ENCODE measurements at regions not wholly inside any gene's neighbourhood (a gene's known extent, or its start where the extent isn't known, plus 50 kb on each side); places are given as distances from the start of the nearest gene placed in this dataset.
A peak's percentile ranks its signal among the peaks of the same experiment; 100 is the strongest.
"Not testable (repeated sequence)": the region's sequence is repeated elsewhere in the genome, so short reads cannot be mapped to it uniquely, and the experiment has no call there.

DNA sequence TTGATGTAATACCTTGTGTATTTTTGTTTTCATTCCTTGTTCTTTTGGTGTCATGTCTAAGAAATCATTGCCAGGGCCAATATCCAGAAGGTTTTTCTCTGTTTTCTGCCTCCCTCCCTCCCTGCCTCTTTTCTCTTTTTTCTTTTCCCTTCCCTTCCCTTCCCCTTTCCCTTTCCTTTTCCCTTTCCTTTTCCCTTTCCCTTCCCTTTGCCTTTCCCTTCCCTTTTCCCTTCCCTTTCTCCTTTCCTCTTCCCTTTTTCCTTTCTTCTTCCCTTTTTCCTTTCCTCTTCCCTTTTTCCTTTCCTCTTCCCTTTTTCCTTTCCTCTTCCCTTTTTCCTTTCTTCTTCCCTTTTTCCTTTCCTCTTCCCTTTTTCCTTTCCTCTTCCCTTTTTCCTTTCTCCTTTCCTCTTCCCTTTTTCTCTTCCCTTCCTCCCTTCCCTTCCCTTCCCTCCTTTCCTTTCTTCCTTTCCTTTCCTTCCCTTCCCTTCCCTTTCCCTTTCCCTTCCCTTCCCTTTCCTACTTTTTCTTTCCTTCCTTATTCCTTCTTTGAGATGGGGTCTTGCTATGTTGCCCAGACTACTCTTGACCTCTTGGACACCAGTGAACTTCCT, 646.1 kb downstream of the RAPGEF2 start:
- DNase-seq, result no peak

DNA sequence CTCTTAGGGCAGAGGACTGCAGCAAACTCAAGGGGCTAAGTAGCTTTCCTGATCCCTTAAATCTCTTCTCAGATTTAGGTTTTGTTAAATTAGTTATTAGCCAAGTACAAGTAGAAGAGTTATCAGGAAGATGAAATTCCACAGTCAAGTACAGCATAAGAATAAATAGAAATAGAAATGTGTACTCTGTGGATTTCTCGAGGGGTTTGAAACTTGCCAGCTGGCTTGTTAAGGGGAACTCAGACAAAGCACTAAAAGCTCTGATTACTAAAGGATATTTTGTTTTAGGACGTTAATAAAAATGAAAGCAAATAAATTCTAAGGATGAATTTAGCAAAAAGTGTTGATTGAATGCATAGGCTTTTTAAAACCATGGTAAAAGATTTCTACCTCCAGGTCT, 654.6 kb downstream of the RAPGEF2 start:
- DNase-seq, result no peak

DNA sequence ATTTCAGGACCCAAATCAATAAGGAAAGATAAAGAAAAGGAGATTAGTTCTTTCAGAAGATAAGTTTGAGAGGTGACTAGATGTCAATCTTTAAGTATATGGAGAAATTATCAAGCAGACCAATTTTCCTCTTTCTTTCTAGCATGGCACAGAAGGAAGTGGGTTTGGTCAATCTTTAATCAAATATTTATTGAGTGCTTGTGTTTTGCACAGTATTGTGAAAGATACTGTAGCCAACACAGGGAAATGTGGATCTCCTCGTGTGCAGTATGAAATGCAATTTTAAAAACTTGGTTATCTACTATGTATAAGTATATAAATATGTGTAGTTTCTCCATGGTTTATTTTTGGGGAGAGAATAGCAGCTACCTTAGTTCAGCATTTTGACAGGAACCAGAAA, 655.2 kb downstream of the RAPGEF2 start:
- DNase-seq, result no peak

GRCh38 chr4:159762672-159763071, 659.8 kb downstream of the RAPGEF2 start:
- no peak for DNase-seq

DNA sequence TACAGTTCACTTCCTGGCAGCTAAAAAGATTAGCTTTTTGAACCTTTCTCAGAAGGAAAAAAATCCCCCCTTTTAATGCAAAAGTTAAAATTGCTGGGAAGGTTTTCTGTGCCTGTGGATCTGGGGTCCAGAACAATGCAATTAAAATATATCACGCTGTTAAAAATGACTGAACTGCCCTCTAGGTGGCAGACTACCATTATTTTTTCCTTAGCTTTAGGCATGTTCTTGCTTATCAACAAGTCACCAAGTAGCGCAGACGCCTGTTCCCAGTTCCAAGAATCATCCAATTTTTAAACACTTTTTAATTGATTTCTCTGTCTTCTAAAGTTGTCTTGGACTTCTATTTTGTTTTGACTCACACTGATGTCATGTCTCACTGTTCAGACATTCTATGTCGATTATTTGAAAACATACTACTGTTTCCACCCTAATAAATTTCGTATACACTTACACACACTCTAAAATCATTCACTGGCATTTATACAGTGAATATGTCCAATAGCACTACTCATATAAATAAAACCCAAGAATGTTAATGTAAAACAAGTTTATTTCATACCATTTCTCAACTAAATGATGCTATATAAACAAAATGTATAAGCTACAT, 661.6 kb downstream of the RAPGEF2 start:
- peak; percentile 76 for DNase-seq

- no peak for DNase-seq
These were observed 662.5 kb downstream of the RAPGEF2 start for GRCh38 chr4:159765382-159765781.

- DNase-seq, result no peak
These were observed 663.4 kb downstream of the RAPGEF2 start for GRCh38 chr4:159766241-159766640.

- DNase-seq, result no peak
These were observed 664.5 kb downstream of the RAPGEF2 start for GRCh38 chr4:159767406-159767805.

GRCh38 chr4:159768016-159768415, 665.1 kb downstream of the RAPGEF2 start:
- no peak for DNase-seq

DNA sequence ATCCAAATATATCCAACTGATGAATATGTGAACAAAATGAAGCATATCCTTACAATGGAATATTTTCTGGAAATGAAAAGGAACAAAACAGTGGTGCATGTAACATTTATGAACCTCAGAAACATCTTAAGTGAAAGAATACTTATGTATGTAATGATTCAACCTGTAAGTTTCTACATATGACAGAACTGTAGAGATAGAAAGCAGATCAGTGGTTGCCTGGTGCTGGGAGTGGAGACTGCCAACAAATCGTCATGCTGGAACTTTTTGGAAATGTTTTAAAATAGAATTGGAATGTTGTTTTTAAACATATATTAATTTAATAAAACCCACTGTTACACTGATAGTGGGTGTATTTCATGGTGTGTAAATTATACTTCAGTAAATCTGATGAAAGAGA, 667.5 kb downstream of the RAPGEF2 start:
- no peak for DNase-seq

DNA sequence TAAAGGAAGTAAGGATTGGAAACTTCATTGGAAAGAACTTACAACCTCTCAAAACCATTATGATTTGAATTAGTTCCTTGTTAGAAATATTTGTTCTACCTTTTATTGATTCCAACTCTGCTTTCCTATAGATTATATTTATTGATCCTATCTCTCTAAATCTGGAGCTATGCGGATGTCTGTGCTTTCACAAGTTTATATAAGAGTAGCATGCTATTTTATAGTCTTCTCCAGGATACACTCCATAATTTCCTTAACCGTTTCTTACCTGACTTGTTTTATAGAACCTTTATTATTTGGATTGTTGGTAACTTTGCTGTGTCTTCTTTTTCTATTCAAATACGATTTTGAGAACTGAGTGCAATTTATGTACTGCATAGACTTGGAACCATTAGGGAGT, 668.1 kb downstream of the RAPGEF2 start:
- no peak for DNase-seq

DNA sequence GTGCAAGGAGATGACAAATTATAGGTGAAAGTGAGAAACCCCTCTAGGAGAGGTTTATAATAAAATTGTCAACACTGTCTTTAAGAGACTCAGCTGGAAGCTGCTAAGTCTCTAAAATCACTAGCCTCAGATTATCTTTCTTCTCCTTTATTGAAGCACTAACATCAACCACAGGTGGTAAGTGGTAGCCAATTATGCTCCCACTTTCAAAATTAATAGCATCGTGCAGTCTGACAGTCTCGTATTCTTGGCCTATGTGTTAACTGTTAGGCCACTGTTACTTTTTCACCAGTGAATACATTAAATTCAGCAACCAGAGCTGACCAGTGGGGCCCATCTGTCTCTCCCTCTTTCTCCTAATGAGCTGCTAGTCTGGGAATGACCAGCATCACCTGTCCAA, 674.1 kb downstream of the RAPGEF2 start:
- no peak for DNase-seq

- peak; percentile 35 for DNase-seq
These were observed 674.8 kb downstream of the RAPGEF2 start for GRCh38 chr4:159777689-159778088.

- DNase-seq, result no peak
These were observed 675.4 kb downstream of the RAPGEF2 start for GRCh38 chr4:159778298-159778697.

- no peak for DNase-seq
These were observed 676.8 kb downstream of the RAPGEF2 start for GRCh38 chr4:159779716-159780115.

DNA sequence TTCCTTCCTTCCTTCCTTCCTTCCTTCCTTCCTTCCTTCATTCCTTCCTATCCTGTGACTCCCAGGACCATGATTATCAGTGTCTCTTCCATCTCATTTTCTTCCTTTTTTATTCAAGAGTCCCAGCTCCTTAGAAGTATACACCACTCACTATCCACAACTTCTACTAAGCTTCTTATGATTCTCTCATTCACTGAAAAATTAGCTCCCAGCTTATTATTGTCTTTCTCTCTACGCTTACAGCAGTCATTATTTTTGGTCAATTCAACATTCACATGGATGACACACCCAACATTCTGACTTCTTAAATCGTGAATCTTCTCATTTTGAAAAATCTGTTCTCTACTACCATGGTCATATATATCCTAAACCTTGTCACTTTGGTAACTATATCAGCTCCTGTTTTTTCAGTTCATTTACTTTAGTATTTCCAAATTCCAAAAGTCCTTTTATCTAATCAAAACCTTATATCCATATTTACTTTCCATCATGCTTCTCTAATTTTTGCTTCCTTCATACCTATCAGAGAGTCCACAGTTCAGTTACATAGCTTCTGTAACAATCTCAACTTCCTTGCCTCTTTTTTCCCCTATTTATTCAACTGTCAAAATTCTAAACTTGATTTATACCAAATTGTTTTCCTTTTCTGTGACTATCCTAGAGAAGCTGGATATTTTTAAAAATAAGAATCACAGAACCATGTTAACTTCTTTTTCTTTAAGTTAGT, 677.5 kb downstream of the RAPGEF2 start:
- DNase-seq, result no peak

GRCh38 chr4:159787901-159788300, 685.0 kb downstream of the RAPGEF2 start:
- DNase-seq, result no peak

DNA sequence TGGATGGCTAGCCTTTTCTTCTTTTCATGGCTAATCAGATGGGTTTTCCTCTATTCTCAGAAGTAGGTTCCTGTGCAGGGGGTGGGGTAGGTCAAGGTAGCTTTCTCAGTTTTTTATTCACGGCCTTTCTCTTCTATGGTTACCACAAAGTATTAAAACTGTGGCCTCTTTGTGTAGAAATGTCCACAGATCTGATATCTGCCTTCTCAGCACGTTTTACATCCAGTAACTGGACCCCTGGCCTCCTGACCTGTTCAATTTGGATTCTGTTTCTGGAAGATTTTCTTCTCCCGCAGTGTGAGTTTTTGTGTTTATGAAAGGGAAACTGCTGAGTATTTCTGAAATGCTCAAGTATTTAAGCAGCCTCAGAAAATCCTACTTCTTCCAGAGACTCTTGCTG, 688.5 kb downstream of the RAPGEF2 start:
- DNase-seq, result no peak

DNA sequence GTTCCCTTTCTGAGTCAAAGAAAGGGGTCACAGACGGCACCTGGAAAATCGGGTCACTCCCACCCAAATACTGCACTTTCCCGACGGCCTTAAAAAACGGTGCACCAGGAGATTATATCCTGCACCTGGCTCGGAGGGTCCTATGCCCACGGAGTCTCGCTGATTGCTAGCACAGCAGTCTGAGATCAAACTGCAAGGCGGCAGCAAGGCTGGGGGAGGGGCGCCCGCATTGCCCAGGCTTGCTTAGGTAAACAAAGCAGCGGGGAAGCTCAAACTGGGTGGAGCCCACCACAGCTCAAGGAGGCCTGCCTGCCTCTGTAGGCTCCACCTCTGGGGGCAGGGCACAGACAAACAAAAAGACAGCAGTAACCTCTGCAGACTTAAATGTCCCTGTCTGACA, 701.7 kb downstream of the RAPGEF2 start:
- not testable (repeated sequence) for DNase-seq

DNA sequence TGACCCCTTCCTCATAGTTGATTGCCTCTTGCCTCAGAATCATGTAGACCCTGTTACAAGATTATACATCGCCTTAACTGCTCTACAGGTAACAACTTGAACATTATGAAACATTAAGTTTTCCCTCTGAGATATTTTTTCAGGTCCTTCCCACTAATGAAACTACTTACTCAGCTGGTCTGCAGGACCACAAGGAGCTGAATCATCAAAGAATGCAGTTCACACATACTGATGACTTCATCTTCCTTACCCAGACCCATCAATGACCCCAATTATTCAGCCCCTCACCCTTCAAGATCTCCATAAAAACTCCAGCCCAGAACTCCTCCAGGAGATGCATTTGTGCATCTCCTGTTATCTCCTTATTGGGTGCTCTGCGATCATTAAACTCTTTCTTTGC, 720.9 kb downstream of the RAPGEF2 start:
- no peak for DNase-seq

- DNase-seq, result no peak
These were observed 725.8 kb downstream of the RAPGEF2 start for GRCh38 chr4:159828687-159829086.

DNA sequence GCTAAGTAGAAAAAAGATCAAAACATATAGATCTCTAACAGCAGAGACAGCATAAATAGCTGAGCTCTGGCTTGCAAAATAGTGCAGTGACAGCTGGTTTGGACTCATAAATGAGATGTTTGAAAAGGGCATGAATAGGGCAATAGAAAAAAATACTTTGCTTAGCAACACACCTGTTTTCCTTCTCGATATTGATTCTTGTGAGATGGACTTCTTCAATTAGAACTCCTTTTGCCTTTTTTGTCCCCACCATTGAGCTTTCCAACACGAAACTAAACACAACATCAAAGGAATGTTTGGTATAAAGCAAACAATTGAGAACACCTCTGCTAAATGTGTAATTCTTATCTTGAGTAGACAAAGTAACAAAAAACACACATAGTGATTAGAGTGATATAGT, 726.3 kb downstream of the RAPGEF2 start:
- DNase-seq, result no peak

DNA sequence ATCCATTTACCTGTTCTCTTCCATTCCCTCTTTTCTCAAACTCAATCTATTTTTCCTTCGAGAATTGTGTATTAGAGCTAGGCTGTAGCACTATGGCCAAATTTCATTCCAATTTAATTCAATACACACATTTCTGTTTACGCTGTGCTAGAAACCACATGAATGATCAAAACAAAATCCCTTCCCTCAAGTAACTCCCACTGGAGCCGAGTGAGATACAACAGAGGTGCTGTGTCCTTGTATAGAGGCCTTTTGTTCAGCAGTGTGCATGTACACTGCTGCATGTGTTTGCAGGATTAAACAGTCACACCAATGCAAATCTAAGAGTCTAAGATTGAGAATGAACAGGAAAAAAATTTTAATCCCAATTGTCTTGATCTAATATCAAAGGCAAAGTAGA, 734.2 kb downstream of the RAPGEF2 start:
- no peak for DNase-seq

DNA sequence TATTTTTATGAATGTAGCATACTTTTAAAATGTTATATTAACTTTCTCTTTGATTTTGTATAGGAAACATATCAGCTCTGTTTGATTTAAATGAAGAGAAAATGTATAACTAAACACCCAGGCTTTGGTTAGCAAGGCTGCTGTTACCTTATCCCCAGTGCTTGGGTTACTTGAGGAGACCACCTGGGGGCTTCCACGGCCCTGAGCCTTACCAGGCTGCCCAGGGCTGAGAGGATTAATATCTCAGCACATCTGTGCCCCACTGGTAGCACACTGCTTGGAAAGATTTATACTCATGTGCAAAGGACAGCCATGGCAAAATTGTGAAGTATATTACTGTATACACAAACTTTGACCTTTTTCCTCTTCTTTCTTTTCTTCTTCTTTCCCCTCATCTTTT, 752.9 kb downstream of the RAPGEF2 start:
- DNase-seq, result peak; percentile 88

DNA sequence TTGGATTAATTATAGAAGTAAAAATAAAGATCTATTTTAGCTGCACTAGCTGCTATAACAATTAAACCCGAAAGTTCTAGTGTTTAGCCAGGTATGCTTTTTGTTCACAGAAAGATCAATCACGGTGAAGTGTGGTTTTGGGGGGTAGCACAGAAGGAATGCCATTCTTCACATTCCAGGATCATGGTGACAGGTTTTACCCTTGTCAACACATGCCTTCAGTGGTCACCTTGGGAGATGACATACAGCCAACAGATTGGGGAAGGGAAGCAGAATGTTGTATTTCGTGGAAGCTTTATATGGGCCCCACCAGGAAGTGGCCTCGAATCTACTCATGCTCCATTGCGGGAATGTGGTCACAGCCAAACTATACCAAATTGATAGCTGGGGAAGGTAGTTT, 753.6 kb downstream of the RAPGEF2 start:
- DNase-seq, result peak; percentile 4
